ENCODE measurements at regions not wholly inside any gene's neighbourhood (a gene's known extent, or its start where the extent isn't known, plus 50 kb on each side); places are given as distances from the start of the nearest gene placed in this dataset.
"Not testable (repeated sequence)": the region's sequence is repeated elsewhere in the genome, so short reads cannot be mapped to it uniquely, and the experiment has no call there.

- Histone ChIP-seq H3K9me3 (ENCODE audit: control insufficient read depth, insufficient read depth, low read length) (no peaks in the 10 kb centered on the region), H3K4me1 (ENCODE audit: control insufficient read depth, insufficient read depth, low read length) (no peaks in the 10 kb centered on the region), H3K36me3 (ENCODE audit: control insufficient read depth, insufficient read depth, low read length) (no peaks in the 10 kb centered on the region), H3K27me3 (ENCODE audit: control insufficient read depth, insufficient read depth, low read length) (no peaks in the 10 kb centered on the region), H3K4me3 (ENCODE audit: low read length) (no peak overlapping the region), H3K27ac (ENCODE audit: low read length) (no peak overlapping the region)
- Mint-ChIP-seq H3K36me3 (no peaks in the 10 kb centered on the region), H3K27ac (no peak overlapping the region), H3K27me3 (ENCODE audit: low read depth in 2 of 2) (no peaks in the 10 kb centered on the region), H3K4me1 (no peaks in the 10 kb centered on the region), H3K9me3 (peaks cover 4 to 12% of the 10 kb centered on the region in 2 donors), H3K4me3 (no peak overlapping the region)
- TF ChIP-seq, protein P1, sequence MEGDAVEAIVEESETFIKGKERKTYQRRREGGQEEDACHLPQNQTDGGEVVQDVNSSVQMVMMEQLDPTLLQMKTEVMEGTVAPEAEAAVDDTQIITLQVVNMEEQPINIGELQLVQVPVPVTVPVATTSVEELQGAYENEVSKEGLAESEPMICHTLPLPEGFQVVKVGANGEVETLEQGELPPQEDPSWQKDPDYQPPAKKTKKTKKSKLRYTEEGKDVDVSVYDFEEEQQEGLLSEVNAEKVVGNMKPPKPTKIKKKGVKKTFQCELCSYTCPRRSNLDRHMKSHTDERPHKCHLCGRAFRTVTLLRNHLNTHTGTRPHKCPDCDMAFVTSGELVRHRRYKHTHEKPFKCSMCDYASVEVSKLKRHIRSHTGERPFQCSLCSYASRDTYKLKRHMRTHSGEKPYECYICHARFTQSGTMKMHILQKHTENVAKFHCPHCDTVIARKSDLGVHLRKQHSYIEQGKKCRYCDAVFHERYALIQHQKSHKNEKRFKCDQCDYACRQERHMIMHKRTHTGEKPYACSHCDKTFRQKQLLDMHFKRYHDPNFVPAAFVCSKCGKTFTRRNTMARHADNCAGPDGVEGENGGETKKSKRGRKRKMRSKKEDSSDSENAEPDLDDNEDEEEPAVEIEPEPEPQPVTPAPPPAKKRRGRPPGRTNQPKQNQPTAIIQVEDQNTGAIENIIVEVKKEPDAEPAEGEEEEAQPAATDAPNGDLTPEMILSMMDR (IDR thresholded peaks at IDR 0.05) = no peak
- WGBS (ENCODE audit: insufficient coverage) = 87% methylated on average over 1 of the region's 1 CpG
- no peak for ATAC-seq
- intact Hi-C loops (cut with micrococcal nuclease) = no loop called here
- no peak for DNase-seq
Observed at GRCh38 chr3:105145511-105145910, 221.2 kb upstream of the ALCAM start.

DNA sequence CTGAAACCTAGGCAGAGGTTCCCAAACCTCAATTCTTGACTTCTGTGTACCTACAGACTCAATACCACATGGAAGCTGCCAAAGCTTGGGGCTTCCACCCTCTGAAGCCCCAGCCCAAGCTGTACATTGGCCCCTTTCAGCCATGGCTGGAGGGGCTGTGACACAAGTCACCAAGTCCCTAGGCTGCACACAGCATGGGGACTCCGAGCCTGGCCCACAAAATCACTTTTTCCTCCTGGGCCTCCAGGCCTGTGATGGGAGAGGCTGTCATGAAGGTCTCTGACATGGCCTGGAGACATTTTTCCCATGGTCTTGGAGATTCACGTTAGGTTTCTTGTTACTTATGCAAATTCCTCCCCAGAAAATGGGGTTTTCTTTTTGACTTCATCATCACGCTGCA, 217.5 kb upstream of the ALCAM start:
- H3K27me3 ChIP-seq (ENCODE audit: control insufficient read depth, insufficient read depth, low read length); DNase-seq; H3K9me3 ChIP-seq (ENCODE audit: control insufficient read depth, insufficient read depth, low read length); H3K27ac ChIP-seq (ENCODE audit: low read length); ATAC-seq; H3K36me3 Mint-ChIP-seq; H3K27me3 Mint-ChIP-seq (ENCODE audit: low read depth in 2 of 2); H3K4me3 ChIP-seq (ENCODE audit: low read length); H3K4me1 Mint-ChIP-seq; H3K36me3 ChIP-seq (ENCODE audit: control insufficient read depth, insufficient read depth, low read length); intact Hi-C loops (cut with micrococcal nuclease); H3K4me1 ChIP-seq (ENCODE audit: control insufficient read depth, insufficient read depth, low read length); H3K27ac Mint-ChIP-seq; H3K4me3 Mint-ChIP-seq: not testable (repeated sequence)
- WGBS (ENCODE audit: insufficient coverage) = 71% methylated on average over 3 of the region's 3 CpGs
- peaks cover 5 to 16% of the 10 kb centered on the region in 2 donors for H3K9me3 Mint-ChIP-seq

GRCh38 chr3:105152987-105153386, 213.7 kb upstream of the ALCAM start:
- WGBS (ENCODE audit: insufficient coverage) = 100% methylated on average over 1 of the region's 1 CpG
- Histone ChIP-seq H3K4me3 (ENCODE audit: low read length) (no peak overlapping the region), H3K9me3 (ENCODE audit: control insufficient read depth, insufficient read depth, low read length) (no peaks in the 10 kb centered on the region), H3K36me3 (ENCODE audit: control insufficient read depth, insufficient read depth, low read length) (no peaks in the 10 kb centered on the region), H3K27me3 (ENCODE audit: control insufficient read depth, insufficient read depth, low read length) (no peaks in the 10 kb centered on the region), H3K27ac (ENCODE audit: low read length) (no peak overlapping the region), H3K4me1 (ENCODE audit: control insufficient read depth, insufficient read depth, low read length) (no peaks in the 10 kb centered on the region)
- no peak for ATAC-seq
- DNase-seq = no peak
- Mint-ChIP-seq H3K36me3 (no peaks in the 10 kb centered on the region), H3K4me1 (no peaks in the 10 kb centered on the region), H3K27me3 (ENCODE audit: low read depth in 2 of 2) (no peaks in the 10 kb centered on the region), H3K9me3 (peaks cover 6 to 7% of the 10 kb centered on the region in 2 donors), H3K4me3 (no peak overlapping the region), H3K27ac (no peak overlapping the region)
- intact Hi-C loops (cut with micrococcal nuclease) = no loop called here
- TF ChIP-seq, protein P1 (IDR thresholded peaks at IDR 0.05) = no peak

DNA sequence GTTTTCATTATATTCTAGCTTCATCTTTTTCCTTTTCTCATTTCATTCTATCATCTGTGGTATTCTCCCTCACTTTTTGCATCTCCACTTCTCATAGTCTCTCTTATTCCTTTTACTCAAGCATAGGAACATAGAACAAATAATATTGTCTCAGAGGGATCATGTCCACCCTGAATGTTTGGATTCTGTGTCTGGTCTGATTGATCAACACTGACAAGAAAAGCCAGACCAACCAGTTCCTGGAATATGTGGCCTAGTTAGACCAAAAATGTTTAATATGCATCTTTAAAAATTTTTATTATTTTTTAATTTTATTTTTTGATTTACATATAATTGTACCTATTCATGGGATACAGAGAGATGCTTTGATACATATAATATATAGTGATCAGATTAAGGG, 212.0 kb upstream of the ALCAM start:
- TF ChIP-seq, protein P1 (IDR thresholded peaks at IDR 0.05) = no peak
- Mint-ChIP-seq H3K27ac (no peak overlapping the region), H3K4me1 (no peaks in the 10 kb centered on the region), H3K27me3 (ENCODE audit: low read depth in 2 of 2) (no peaks in the 10 kb centered on the region), H3K4me3 (no peak overlapping the region), H3K9me3 (peaks cover 6% of the 10 kb centered on the region in 2 donors), H3K36me3 (no peaks in the 10 kb centered on the region)
- Histone ChIP-seq H3K27me3 (ENCODE audit: control insufficient read depth, insufficient read depth, low read length) (no peaks in the 10 kb centered on the region), H3K27ac (ENCODE audit: low read length) (no peak overlapping the region), H3K36me3 (ENCODE audit: control insufficient read depth, insufficient read depth, low read length) (no peaks in the 10 kb centered on the region), H3K4me1 (ENCODE audit: control insufficient read depth, insufficient read depth, low read length) (no peaks in the 10 kb centered on the region), H3K4me3 (ENCODE audit: low read length) (no peak overlapping the region), H3K9me3 (ENCODE audit: control insufficient read depth, insufficient read depth, low read length) (no peaks in the 10 kb centered on the region)
- ATAC-seq (no peak), DNase-seq (no peak)
- intact Hi-C loops (cut with micrococcal nuclease) = no loop called here
